Endothelial cell (in vitro differentiated cells): ENCODE measurements at regions not wholly inside any gene's neighbourhood (a gene's known extent, or its start where the extent isn't known, plus 50 kb on each side); places are given as distances from the start of the nearest gene placed in this dataset.

Source experiments
- DNase-seq: peaks from one replicate; pipeline ENCODE4 v3.0.0; 2021; ENCODE audit warnings: low spot score
- H3K27ac Mint-ChIP-seq: one replicate; pipeline ENCODE4 v1.8.0; 2021; ENCODE audit warnings: mixed read lengths, inconsistent platforms; ENCODE audit not compliant: unreplicated experiment
- H3K27me3 Mint-ChIP-seq: one replicate; pipeline ENCODE4 v1.8.0; 2021; ENCODE audit warnings: mild to moderate bottlenecking, moderate library complexity, mixed read lengths, inconsistent platforms; ENCODE audit not compliant: unreplicated experiment
- H3K36me3 Mint-ChIP-seq: one replicate; pipeline ENCODE4 v1.8.0; 2021; ENCODE audit warnings: mild to moderate bottlenecking, low read depth, mixed read lengths, inconsistent platforms; ENCODE audit not compliant: unreplicated experiment
- H3K4me1 Mint-ChIP-seq: one replicate; pipeline ENCODE4 v1.8.0; 2021; ENCODE audit warnings: mild to moderate bottlenecking, mixed read lengths, inconsistent platforms; ENCODE audit not compliant: unreplicated experiment
- H3K4me3 Mint-ChIP-seq: one replicate; pipeline ENCODE4 v1.8.0; 2021; ENCODE audit warnings: mild to moderate bottlenecking, mixed read lengths, inconsistent platforms; ENCODE audit not compliant: unreplicated experiment
- H3K9me3 Mint-ChIP-seq: one replicate; pipeline ENCODE4 v1.8.0; 2021; ENCODE audit warnings: mixed read lengths, inconsistent platforms; ENCODE audit not compliant: unreplicated experiment
- CTCF ChIP-seq: fragments of 200-600 bp; sonication (generic); IDR thresholded peaks from one replicate; pipeline ENCODE4 v1.5.0; 2021; ENCODE audit warnings: antibody characterized with exemption; ENCODE audit not compliant: unreplicated experiment

GRCh38 chr10:88117869-88118632 lies 254.6 kb downstream of the PTEN start:
- no peak overlapping the region for H3K27ac Mint-ChIP-seq
- no peak for TF ChIP-seq CTCF
- peaks cover 3% of the 10 kb centered on the region for H3K27me3 Mint-ChIP-seq

GRCh38 chr10:88118729-88119128 lies 255.3 kb downstream of the PTEN start:
- H3K36me3 Mint-ChIP-seq, result no peaks in the 10 kb centered on the region

More at GRCh38 chr10:88117869-88118632, 254.6 kb downstream of the PTEN start:
- no peak for DNase-seq
- H3K4me1 Mint-ChIP-seq, result peaks cover 4% of the 10 kb centered on the region
- H3K36me3 Mint-ChIP-seq, result no peaks in the 10 kb centered on the region
- H3K9me3 Mint-ChIP-seq, result no peaks in the 10 kb centered on the region
- H3K4me3 Mint-ChIP-seq, result no peak overlapping the region

GRCh38 chr10:88119160-88119559 lies 255.7 kb downstream of the PTEN start:
- no peak overlapping the region for H3K4me3 Mint-ChIP-seq
- no peaks in the 10 kb centered on the region for H3K36me3 Mint-ChIP-seq
- no peaks in the 10 kb centered on the region for H3K9me3 Mint-ChIP-seq
- no peak overlapping the region for H3K27ac Mint-ChIP-seq
- peaks cover 2% of the 10 kb centered on the region for H3K4me1 Mint-ChIP-seq
- no peak for TF ChIP-seq CTCF
- no peak for DNase-seq
- peaks cover 3% of the 10 kb centered on the region for H3K27me3 Mint-ChIP-seq

More at GRCh38 chr10:88118729-88119128, 255.3 kb downstream of the PTEN start:
- TF ChIP-seq CTCF, result no peak
- no peaks in the 10 kb centered on the region for H3K9me3 Mint-ChIP-seq
- peaks cover 4% of the 10 kb centered on the region for H3K4me1 Mint-ChIP-seq
- no peak overlapping the region for H3K27ac Mint-ChIP-seq
- no peak overlapping the region for H3K4me3 Mint-ChIP-seq
- peaks cover 3% of the 10 kb centered on the region for H3K27me3 Mint-ChIP-seq
- DNase-seq, result no peak

- Mint-ChIP-seq H3K27ac (no peak overlapping the region), H3K36me3 (no peaks in the 10 kb centered on the region), H3K9me3 (no peaks in the 10 kb centered on the region), H3K27me3 (peaks cover 3% of the 10 kb centered on the region), H3K4me3 (no peak overlapping the region), H3K4me1 (no peaks in the 10 kb centered on the region)
- no peak for DNase-seq
- no peak for TF ChIP-seq CTCF
Observed at GRCh38 chr10:88120075-88120474, 256.6 kb downstream of the PTEN start.

DNA sequence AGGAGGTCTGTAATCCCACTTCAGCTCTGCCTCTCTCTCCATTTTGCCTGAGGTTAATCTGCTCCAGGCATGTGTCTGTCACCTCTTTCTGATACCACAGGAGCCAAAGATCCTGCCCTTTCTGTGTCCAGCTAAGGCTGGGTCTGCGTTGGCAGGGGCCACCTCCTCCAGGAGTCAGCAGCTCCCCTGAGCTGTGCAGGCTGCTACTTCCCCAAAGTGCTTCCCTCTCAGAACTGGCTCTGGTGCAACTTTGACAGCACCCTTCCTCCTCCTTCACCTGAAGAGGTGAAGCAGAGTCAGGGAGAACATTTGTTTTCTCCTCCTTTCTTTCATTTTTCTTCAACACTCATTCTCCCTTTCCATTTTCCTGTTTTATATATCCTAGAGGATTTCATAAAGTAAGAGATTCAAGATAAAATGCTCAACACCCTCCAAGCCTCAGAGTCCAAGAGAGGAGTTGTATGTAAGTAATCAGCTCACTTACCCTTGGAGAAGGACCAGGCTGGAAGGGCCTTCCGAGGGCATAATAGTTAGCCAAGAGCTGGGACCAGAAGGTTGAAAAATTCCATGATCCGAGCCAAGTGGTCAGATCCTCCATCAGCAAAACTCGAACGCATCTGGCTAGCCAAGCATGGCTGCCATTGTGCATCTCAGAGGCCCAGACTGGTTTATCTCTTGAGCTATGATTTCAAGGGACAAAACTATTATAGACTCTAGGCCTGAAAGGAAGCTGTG lies 257.3 kb downstream of the PTEN start:
- Mint-ChIP-seq H3K36me3 (no peaks in the 10 kb centered on the region), H3K4me1 (no peaks in the 10 kb centered on the region), H3K4me3 (no peak overlapping the region), H3K9me3 (no peaks in the 10 kb centered on the region), H3K27ac (no peak overlapping the region), H3K27me3 (peaks cover 3% of the 10 kb centered on the region)
- no peak for DNase-seq
- no peak for TF ChIP-seq CTCF
